GM12892 (cell line): ENCODE measurements at regions not wholly inside any gene's neighbourhood (a gene's known extent, or its start where the extent isn't known, plus 50 kb on each side); places are given as distances from the start of the nearest gene placed in this dataset.

Experiments used
- POLR2A ChIP-seq: IDR thresholded peaks from 2 replicates; pipeline ENCODE4 v1.6.1; 2011; ENCODE audit warnings: low read depth, low read length, control low read depth
- POLR2AphosphoS5 ChIP-seq: IDR thresholded peaks from 2 replicates; pipeline ENCODE4 v1.6.1; 2011; ENCODE audit warnings: low read depth, low read length, control low read depth
- TAF1 ChIP-seq: IDR thresholded peaks from 2 replicates; pipeline ENCODE4 v1.6.1; 2011; ENCODE audit warnings: low read depth, mild to moderate bottlenecking, control low read depth, low read length, borderline replicate concordance

DNA sequence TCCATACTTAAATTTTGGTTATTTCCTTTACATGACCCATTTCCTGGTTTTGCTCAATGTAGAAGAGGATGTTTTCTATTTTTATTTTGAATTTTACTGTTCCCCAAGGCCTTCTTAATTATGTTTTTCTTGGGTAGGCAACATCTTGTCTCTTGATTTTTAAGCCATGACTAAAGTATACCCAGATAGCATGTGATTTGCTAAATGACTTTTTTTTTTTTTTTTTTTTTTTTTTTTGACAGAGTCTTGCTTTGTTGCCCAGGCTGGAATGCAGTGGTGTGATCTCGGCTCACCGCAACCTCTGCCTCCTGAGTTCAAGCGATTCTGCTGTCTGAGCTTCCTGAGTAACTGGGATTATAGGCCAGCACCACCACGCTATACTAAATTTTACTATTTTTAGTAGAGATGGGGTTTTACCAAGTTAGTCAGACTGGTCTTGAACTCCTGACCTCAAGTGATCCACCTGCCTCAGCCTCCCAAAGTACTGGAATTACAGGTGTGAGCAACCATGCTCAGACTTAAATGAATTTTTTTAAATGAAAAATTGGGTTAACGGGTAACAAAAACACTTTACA, 198.6 kb upstream of the DAB2 start:
- TF ChIP-seq POLR2A = no peak
- no peak for TF ChIP-seq TAF1
- TF ChIP-seq POLR2AphosphoS5 = no peak
